ENCODE measurements at regions not wholly inside any gene's neighbourhood (a gene's known extent, or its start where the extent isn't known, plus 50 kb on each side); places are given as distances from the start of the nearest gene placed in this dataset.

- DNase-seq (ENCODE audit: low spot score): no peak
These were observed 1099.3 kb upstream of the DIAPH2 start for GRCh38 chrX:95585321-95585720.

- DNase-seq (ENCODE audit: low spot score): no peak
These were observed 1072.3 kb upstream of the DIAPH2 start for GRCh38 chrX:95612350-95612749.

- no peak for DNase-seq (ENCODE audit: low spot score)
These were observed 1062.4 kb upstream of the DIAPH2 start for GRCh38 chrX:95622200-95622599.

GRCh38 chrX:95626748-95627147, 1057.9 kb upstream of the DIAPH2 start:
- DNase-seq (ENCODE audit: low spot score): no peak

- DNase-seq (ENCODE audit: low spot score): no peak
These were observed 1055.8 kb upstream of the DIAPH2 start for GRCh38 chrX:95628796-95629195.

- no peak for DNase-seq (ENCODE audit: low spot score)
These were observed 1054.9 kb upstream of the DIAPH2 start for GRCh38 chrX:95629737-95630136.

GRCh38 chrX:95640226-95640625, 1044.4 kb upstream of the DIAPH2 start:
- DNase-seq (ENCODE audit: low spot score): no peak

- no peak for DNase-seq (ENCODE audit: low spot score)
These were observed 1038.9 kb upstream of the DIAPH2 start for GRCh38 chrX:95645738-95646137.

- DNase-seq (ENCODE audit: low spot score): no peak
These were observed 1022.4 kb upstream of the DIAPH2 start for GRCh38 chrX:95662200-95662599.

GRCh38 chrX:95666056-95666455, 1018.6 kb upstream of the DIAPH2 start:
- no peak for DNase-seq (ENCODE audit: low spot score)

GRCh38 chrX:95675011-95675410, 1009.6 kb upstream of the DIAPH2 start:
- DNase-seq (ENCODE audit: low spot score): no peak

GRCh38 chrX:95675794-95676193, 1008.8 kb upstream of the DIAPH2 start:
- no peak for DNase-seq (ENCODE audit: low spot score)

GRCh38 chrX:95678679-95679078, 1006.0 kb upstream of the DIAPH2 start:
- DNase-seq (ENCODE audit: low spot score): no peak

- no peak for DNase-seq (ENCODE audit: low spot score)
These were observed 991.3 kb upstream of the DIAPH2 start for GRCh38 chrX:95693365-95693764.

- no peak for DNase-seq (ENCODE audit: low spot score)
These were observed 980.9 kb upstream of the DIAPH2 start for GRCh38 chrX:95703696-95704095.

GRCh38 chrX:95716841-95717240, 967.8 kb upstream of the DIAPH2 start:
- no peak for DNase-seq (ENCODE audit: low spot score)

GRCh38 chrX:95718746-95719145, 965.9 kb upstream of the DIAPH2 start:
- DNase-seq (ENCODE audit: low spot score): no peak

GRCh38 chrX:95721011-95721410, 963.6 kb upstream of the DIAPH2 start:
- no peak for DNase-seq (ENCODE audit: low spot score)

- no peak for DNase-seq (ENCODE audit: low spot score)
These were observed 956.2 kb upstream of the DIAPH2 start for GRCh38 chrX:95728446-95728845.

- DNase-seq (ENCODE audit: low spot score): no peak
These were observed 955.2 kb upstream of the DIAPH2 start for GRCh38 chrX:95729401-95729800.

- no peak for DNase-seq (ENCODE audit: low spot score)
These were observed 951.2 kb upstream of the DIAPH2 start for GRCh38 chrX:95733426-95733825.

- no peak for DNase-seq (ENCODE audit: low spot score)
These were observed 930.2 kb upstream of the DIAPH2 start for GRCh38 chrX:95754411-95754810.

- DNase-seq (ENCODE audit: low spot score): no peak
These were observed 924.3 kb upstream of the DIAPH2 start for GRCh38 chrX:95760356-95760755.

GRCh38 chrX:95762716-95763115, 921.9 kb upstream of the DIAPH2 start:
- DNase-seq (ENCODE audit: low spot score): no peak

GRCh38 chrX:95764972-95765451, 919.6 kb upstream of the DIAPH2 start:
- no peak for DNase-seq (ENCODE audit: low spot score)
